ENCODE measurements at regions not wholly inside any gene's neighbourhood (a gene's known extent, or its start where the extent isn't known, plus 50 kb on each side); places are given as distances from the start of the nearest gene placed in this dataset.
"Not testable (repeated sequence)": the region's sequence is repeated elsewhere in the genome, so short reads cannot be mapped to it uniquely, and the experiment has no call there.

DNA sequence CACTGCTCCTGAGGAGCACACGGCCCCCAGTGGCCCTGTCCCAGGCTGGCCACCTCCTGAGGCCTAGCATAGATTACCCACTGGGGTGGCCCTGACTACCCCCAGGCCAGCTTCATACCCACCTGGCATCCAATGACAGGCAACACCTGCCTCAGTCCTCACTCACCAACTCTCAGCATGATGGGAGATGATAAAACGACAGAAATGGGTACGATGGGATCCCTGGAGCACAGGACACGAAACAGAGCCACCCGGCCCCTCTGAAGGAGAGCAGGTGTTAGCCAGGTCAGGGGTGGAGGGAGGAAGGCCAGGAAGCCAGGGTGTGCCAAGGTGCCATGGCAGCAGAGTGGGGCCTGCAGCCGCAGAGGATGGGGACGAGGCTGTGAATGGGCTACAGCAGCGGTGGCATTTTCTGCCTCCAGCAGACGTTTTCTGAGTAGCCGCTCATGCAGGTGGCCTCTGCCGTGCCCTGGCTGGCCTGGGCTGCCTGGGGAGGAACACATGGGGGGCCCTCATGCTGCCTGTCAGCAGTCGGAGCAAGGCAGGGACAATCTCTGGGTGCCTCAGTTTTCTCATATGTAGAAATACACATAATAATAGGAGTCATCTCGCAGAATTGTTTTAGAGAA is 50.2 kb upstream of the FGF3 start:
- DNase-seq: no peak

DNA sequence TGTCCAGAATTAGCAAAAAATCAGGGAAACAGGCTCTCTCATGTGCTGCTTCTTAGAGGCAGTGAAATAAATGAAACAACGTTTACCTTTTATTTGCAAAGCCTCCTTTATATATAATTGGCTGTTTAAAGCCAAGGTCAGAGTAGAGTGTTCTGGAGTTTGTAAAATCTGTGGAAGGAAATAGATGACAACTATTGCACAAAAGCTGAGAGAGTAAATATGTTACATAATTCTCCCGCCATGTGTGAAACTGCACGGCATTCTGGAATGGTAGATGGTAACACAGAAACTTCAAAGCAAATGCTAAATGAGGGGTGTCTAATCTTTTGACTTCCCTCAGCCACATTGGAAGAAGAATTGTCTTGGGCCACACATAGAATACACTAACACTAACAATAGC is 51.5 kb upstream of the FGF3 start:
- DNase-seq: no peak

DNA sequence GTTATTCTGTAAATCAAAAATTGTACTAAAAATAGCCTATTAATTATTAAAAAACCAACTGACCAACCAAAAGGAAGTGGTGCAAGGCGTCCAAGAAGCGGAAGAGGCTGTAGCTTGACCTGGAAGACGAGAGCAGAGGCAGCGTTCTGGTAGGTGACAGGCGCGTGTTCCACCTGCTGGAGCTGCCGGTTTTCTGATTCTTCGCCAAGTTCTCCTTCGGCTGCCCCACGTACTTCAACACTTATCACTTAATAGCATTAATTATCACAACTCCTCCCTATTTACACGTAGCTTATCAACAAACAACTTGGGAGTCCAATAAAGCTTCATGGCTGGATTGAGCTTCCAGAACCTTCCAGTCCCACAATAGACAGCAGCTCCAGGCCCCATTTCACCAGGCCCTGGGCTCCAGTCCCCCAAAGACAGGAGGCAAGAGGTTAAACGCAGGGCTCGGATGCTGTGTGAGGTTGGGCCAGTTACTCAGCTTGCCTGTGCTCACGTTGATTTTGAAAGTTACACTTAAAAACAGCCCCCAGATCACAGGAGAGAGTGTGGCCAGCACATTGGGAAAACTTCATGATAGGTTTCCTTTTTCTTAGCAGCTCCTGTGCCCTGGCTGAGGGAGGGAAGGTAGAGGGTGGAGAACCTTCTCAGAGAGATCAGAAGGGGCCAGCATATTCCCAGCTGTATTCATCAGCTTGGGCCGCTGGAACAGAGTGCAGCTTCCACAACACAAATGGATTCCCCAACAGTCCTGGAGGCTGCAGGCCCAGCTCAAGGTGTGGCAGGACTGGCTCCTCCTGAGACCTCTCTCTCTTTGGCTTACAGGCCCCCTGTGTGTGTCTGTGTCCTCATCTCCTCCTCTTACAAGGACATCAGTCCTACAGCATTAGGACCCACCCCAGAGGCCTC is 54.2 kb upstream of the FGF3 start:
- DNase-seq: no peak

GRCh38 chr11:69874178-69874983 is 55.2 kb upstream of the FGF3 start:
- no peak for DNase-seq

- no peak for DNase-seq
These were observed 55.9 kb upstream of the FGF3 start for GRCh38 chr11:69874984-69875624.

DNA sequence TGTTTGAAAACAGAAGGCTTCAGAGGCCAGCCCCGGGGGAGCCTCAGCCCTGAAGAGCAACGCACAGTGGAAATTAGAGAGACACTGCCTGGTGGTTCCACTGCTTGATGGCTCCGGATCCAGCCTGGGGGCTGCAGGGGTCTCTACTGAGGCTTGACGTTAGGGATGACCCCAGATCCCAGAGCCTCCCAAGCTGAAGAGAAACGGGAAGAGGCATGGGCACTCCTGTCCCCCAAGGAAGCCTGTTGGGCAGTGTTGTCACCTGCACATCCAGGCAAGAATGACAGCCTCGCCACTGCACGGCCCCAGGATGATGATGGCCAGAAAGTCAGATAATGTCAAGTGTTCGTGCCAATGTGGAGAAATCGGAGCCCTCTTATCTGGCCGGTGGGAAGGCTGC is 56.8 kb upstream of the FGF3 start:
- DNase-seq: no peak

DNA sequence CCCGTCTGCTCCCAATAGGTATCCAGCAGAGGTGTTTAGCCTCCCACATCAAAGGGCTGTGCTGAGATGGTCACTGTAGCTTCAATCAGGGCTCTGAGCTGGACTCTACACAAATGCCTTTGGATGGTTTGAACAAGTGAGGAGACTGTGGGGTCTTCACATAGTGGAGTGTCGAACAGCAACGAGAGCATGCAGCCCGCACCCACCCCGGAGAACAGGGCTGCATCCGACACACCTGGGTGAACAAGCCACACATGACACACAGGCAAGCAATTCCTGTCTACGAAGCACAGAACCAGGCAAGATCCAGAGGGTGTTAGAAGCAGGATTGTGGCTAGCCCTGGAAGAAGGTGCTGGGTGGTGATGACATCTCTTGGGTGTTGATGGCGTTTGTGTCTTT is 58.0 kb upstream of the FGF3 start:
- no peak for DNase-seq

GRCh38 chr11:69877704-69878103 is 58.5 kb upstream of the FGF3 start:
- not testable (repeated sequence) for DNase-seq

DNA sequence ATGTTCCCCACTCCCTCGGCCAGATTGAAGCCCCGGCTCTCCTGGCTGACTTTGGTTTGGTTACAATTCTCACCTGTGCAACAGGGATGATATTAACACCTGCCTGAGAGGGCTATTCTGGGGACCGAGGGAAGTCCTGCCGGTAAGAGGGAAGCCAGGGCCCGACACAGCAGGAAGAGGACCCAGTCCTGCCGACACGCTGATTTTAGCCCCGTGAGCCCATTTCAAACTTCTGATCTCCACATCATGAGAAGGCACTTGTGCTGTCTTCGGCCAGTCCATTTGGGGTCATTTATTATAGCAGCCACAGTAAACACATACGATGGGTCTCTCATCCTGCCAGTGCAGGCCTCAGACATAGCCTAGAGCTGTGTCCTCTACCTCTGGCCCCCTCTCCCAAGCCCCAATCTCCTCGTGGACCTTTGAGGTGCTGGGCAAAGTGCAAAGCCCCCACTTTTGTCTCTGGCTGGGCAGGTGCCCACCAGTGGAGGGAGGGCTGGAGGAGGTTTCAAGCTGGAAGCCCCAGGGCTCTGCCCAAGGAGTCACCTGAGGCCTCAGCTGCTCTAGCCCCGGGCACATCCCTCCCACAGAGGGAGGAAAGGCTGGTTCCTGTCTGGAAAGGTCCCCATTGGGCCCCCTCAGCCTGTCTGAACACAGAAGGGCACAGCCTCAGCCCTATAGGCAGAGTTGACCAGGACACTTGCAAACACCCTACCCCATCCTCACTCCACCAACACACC is 59.1 kb upstream of the FGF3 start:
- no peak for DNase-seq

DNA sequence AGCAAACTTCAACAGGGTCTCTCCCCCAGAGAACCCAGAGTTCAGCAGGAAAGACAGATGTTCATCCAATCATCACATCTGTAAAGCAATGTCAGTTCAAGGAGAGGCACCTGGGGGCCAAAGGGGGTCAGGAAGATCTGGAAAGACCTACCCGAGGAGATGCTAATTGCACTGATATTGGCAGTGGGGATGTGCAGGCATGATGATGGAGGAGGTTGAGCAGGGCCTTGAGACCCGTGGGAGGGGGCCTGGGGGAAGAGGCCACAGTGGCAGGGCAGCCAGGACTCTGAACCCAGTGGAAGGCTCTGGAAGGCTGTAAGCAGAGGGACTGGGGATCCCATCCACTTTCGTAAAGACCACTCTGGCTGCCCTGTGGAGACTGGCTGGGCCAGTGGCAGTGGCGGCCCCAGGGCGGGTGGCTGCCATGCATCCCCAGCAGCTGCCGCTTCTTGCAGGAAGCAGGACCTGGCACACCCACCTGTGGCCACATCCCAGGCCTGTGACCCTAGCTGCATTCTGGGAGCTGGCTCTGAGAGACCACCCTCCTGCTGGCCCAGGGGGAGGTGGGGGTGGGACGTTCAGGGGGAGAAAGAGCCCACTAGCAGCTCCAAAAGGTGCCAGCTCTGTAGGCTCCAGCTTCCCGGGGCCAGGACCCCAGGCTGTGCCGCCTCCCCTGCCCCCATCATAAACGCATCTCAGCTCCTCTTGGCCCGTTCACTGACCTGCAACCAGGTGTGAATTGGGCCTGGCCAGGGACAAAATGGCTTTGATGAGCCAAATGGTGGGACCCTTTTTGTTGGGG is 59.9 kb upstream of the FGF3 start:
- no peak for DNase-seq

DNA sequence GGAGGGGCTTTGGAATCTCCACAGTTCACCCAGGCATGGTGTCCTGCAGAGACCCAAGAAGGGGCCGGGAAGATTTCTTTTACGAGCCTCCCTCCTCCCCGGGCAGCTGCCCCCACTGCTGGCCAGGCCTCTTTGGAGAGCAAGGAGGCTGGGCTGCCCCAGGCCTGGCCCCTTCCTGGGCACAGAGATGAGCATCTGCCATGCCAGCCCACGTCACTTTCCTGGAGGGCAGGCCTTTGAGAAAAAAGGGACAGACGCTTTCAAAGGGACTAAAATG is 60.5 kb upstream of the FGF3 start:
- DNase-seq: no peak

GRCh38 chr11:69880041-69880825 is 61.0 kb upstream of the FGF3 start:
- DNase-seq: no peak

GRCh38 chr11:69880826-69881445 is 61.7 kb upstream of the FGF3 start:
- no peak for DNase-seq

GRCh38 chr11:69881467-69882269 is 62.5 kb upstream of the FGF3 start:
- no peak for DNase-seq

DNA sequence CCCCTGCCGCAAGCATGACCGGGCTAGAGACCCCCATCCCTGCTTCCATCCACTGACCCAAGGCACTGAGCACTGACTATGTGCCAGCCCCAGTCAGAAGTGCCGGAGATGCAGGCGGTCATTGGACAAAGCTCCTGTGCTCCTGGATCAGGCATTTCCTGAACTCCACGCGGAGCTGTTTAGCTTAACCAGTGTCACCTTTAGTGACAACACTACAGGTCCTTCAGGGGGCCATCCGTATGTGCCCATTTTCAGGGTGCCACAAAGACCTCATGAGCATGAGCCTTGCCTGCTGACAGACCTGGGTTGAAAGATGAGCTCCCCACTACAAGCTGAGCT is 63.0 kb upstream of the FGF3 start:
- DNase-seq: no peak

DNA sequence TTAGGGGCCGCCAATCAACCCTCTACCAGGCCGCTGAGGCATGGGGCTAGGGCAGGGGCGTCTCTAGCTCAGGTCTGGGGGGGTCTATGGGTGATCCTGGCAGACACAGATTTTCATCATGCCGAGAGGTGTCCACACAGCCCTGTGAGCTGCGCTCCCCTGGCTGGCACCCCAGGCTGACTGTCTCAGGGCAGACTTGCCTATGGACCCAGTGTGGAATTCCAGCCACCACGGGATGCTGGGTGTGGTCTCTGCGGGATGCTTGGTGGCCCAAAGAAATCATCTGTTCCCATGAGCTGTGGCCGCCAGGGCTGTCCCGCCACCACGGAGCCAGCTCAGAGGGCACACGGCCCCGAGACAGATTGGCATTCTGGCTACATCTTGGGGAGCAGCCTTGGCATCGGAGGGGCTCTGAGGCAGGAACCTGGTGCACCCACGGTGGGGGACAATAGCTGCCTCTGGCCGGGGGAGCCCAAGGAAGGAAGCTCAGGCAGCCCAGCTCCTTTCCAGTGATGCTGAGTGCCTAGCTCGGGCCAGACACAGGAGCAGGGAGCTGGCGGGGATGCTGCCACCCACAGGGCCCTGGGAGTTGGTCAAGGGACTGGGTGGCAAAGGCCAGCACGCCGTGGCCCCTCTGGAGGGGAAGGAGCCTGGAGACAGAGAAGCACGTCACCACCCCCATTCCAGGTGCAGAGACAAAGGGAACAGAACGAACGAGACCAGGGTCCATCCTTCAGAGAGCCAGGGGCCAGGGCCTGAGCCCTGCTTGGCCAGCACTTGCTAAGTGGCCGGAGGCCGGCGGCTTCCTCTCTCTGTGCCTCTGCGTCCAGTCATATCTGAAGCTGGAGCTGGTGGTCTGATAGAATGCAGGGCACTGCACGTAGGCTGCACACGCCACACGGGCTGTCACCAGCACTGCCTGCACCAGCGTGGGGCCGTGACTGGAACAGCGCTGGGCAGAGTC is 64.4 kb upstream of the FGF3 start:
- no peak for DNase-seq

- no peak for DNase-seq
These were observed 65.1 kb upstream of the FGF3 start for GRCh38 chr11:69884286-69884685.

DNA sequence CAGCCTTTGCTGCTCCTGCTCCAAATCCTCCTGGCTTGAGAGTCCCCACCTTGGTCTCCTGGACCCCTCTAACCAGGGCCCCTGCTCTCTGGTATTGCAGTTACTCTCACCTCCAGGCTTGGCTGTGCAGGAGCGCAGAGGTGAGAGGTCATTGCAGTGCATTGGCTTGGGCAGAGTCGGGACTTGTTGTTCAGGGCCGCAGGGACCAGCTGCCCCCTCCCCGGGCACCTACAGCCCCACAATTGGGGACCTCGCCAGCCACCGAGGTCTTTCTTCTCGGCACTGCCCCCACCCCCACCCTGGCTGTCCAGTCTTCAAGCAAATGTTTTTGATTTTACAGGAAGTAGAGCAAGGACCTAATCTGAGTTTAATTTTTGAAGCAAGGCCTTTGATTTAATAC is 65.5 kb upstream of the FGF3 start:
- DNase-seq: no peak
